Germinal center (tissue), 1 donor: ENCODE measurements at regions not wholly inside any gene's neighbourhood (a gene's known extent, or its start where the extent isn't known, plus 50 kb on each side); places are given as distances from the start of the nearest gene placed in this dataset.

Experiments used
- DNase-seq: peaks from one replicate; pipeline ENCODE4 v3.0.0; 2012; ENCODE audit warnings: mixed read lengths, low spot score

- DNase-seq, result no peak
Measured at GRCh38 chr3:160169139-160169976, 55.9 kb upstream of the C3orf80 start.

DNA sequence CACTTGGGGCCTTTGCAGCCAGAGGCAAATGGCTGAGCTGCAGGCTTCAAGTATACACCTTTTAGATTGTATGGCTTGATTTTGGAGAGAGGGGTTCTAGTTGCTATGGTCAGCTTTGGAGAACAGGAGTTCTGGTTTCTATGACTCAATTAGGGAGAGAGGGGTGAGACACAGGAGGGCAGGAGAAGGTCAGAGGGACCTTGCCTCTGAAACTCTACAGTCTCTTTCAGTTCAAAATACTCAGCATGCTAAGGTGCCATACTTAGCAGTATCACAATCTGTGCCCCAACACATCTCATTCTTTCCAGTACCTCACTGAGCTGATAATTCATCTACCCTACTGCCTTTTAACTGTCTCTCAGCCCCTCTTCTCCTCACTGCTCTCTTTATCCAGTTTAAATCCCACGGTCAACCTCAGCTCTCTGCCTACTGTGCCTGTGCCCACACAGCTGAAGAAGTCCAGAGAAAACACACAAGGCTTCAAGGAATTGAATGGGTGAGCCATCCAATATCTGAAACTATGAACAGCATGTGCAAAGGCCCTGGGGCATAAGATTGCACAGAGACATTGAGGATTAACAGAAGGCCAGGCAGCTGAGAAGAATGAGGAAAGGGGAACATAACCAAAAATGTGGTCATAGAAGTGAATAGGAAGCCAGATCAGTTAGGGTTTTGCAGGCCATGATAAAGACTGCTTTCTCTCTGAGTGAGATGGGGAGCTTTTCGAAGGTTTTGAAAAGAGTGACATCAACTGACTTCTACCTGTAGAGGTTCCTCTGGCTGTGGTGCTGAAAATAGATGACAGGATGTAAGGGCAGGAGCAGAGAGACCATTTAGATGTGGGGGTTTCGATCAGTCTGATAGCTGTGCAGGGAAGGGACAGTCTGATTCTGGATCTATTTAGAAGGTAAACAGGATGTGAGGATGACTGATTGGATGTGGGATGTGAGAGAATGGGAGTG lies 54.5 kb upstream of the C3orf80 start:
- DNase-seq, result no peak

- no peak for DNase-seq
Measured at GRCh38 chr3:160171813-160172212, 53.4 kb upstream of the C3orf80 start.

DNA sequence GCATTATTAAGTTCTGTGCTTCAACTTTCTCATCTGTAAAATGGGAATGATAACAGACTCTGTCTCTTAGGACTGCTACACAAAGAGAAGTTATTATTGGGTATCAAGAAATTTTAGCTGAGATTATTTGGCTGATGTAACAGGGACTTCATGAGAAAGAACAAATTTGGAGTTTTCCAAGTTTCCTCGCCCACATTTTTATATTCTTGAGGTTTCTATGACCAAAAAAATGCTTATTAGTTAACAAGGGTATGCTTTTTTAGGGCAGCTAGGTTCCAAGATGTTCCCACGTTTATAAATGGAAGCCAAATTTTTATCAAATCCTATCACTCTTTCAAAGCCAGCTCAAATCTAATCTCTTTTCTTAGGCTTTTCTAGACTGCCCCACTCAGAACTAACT lies 50.6 kb upstream of the C3orf80 start:
- no peak for DNase-seq
